ENCODE measurements at regions not wholly inside any gene's neighbourhood (a gene's known extent, or its start where the extent isn't known, plus 50 kb on each side); places are given as distances from the start of the nearest gene placed in this dataset.

DNA sequence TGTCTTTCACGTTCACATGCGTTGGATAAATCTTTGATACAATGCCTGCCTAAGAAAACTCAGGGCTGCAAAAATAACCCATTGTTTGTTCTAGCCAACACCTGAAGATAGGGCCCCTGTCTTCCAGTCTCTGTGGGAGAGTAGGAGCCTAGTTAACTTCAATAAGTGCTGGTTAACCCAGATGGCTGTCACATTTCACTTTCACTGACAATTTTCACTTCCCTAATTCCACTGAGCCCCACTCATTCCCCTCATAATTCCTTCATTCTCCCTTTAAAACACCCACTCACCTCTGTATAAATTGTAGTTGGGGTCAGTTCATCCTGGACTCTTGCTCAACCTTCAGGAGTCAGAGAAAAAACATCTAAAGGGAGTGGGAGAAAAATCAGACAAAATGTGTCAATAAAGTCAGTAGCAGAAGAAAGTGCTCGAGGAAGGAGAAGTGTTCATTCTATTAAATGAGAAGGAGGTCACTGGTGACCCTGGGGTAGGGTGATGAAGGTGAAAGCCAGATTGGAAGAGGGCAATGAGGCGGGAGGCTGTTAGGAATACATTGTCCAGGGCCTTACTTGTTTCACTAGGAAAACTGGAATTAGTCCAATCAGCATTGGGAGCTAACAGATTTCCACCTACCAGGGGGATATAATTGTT lies 51.2 kb upstream of the ABI1 start:
- H3K27me3 ChIP-seq (ENCODE audit: control insufficient read depth in 3 of 3, insufficient read depth in 3 of 3, low read length in 2 of 3): no peaks in the 10 kb centered on the region
- no peak overlapping the region for H3K4me3 ChIP-seq
- H3K4me1 ChIP-seq (ENCODE audit: control insufficient read depth in 5 of 5, insufficient read depth in 5 of 5, low read length in 5 of 5): no peaks in the 10 kb centered on the region
- DNase-seq (no peak), ATAC-seq (ENCODE audit: insufficient read depth, low FRiP score) (no peak)
- H3K9ac ChIP-seq (ENCODE audit: insufficient read depth in 1 of 2, low read length in 2 of 2): no peak overlapping the region
- WGBS, 2 donors: 71 to 81% methylated on average over 4 of the region's 4 CpGs
- H3K36me3 ChIP-seq (ENCODE audit: control insufficient read depth in 4 of 4, insufficient read depth in 4 of 4, low read length in 4 of 4): no peaks in the 10 kb centered on the region
- no peak overlapping the region for H3K27ac ChIP-seq (ENCODE audit: low read depth in 1 of 2, low read length in 1 of 2)
- no peaks in the 10 kb centered on the region for H3K9me3 ChIP-seq (ENCODE audit: control insufficient read depth in 4 of 4, insufficient read depth in 3 of 4, low read length in 3 of 4)
- TF ChIP-seq, protein P1, sequence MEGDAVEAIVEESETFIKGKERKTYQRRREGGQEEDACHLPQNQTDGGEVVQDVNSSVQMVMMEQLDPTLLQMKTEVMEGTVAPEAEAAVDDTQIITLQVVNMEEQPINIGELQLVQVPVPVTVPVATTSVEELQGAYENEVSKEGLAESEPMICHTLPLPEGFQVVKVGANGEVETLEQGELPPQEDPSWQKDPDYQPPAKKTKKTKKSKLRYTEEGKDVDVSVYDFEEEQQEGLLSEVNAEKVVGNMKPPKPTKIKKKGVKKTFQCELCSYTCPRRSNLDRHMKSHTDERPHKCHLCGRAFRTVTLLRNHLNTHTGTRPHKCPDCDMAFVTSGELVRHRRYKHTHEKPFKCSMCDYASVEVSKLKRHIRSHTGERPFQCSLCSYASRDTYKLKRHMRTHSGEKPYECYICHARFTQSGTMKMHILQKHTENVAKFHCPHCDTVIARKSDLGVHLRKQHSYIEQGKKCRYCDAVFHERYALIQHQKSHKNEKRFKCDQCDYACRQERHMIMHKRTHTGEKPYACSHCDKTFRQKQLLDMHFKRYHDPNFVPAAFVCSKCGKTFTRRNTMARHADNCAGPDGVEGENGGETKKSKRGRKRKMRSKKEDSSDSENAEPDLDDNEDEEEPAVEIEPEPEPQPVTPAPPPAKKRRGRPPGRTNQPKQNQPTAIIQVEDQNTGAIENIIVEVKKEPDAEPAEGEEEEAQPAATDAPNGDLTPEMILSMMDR (IDR thresholded peaks at IDR 0.05; ENCODE audit: control extremely low read depth, extremely low read depth): no peak

Measured in lung (tissue), 11 donors.